ENCODE measurements at regions not wholly inside any gene's neighbourhood (a gene's known extent, or its start where the extent isn't known, plus 50 kb on each side); places are given as distances from the start of the nearest gene placed in this dataset.

- no peak for TF ChIP-seq CTCF (IDR thresholded peaks at IDR 0.05)
- TF ChIP-seq POLR2A (IDR thresholded peaks at IDR 0.05) = no peak
Measured at GRCh38 chr15:23924686-23925085, 237.6 kb upstream of the NDN start.

All from body of pancreas (tissue), 4 donors.